SK-N-SH treated with all-trans-retinoic acid at 6 μM for 48 hours (cell line): ENCODE measurements at regions not wholly inside any gene's neighbourhood (a gene's known extent, or its start where the extent isn't known, plus 50 kb on each side); places are given as distances from the start of the nearest gene placed in this dataset.

Experiments
- ATAC-seq: fragments of 200-7000 bp; cut with Tn5 transposase; 3 replicates; pipeline ENCODE4 v1.9.1; 2020; ENCODE audit warnings: mild to moderate bottlenecking, moderate library complexity
- ARNTL ChIP-seq: fragments of 450-650 bp; formaldehyde crosslinking; IDR thresholded peaks from 2 replicates; pipeline ENCODE4 v1.5.0; 2020; ENCODE audit warnings: low read depth, mild to moderate bottlenecking, moderate library complexity, borderline replicate concordance
- BACH2 ChIP-seq: fragments of 250-450 bp; sonication (Bioruptor Pico); IDR thresholded peaks from 2 replicates; pipeline ENCODE4 v1.9.0; 2021; ENCODE audit warnings: mild to moderate bottlenecking, borderline replicate concordance
- CSDC2 ChIP-seq: fragments of 250-450 bp; sonication (Bioruptor Pico); IDR thresholded peaks from 2 replicates; pipeline ENCODE4 v1.5.0; 2020; ENCODE audit warnings: mild to moderate bottlenecking, moderate library complexity
- ESRRG ChIP-seq: fragments of 250-450 bp; sonication (Bioruptor Pico); IDR thresholded peaks from 2 replicates; pipeline ENCODE4 v1.6.1; 2021; ENCODE audit warnings: mild to moderate bottlenecking
- GLIS3 ChIP-seq: fragments of 250-450 bp; sonication (Bioruptor Pico); IDR thresholded peaks from 2 replicates; pipeline ENCODE4 v1.5.0; 2020; ENCODE audit warnings: mild to moderate bottlenecking, moderate library complexity
- ISL1 ChIP-seq: fragments of 250-450 bp; sonication (Bioruptor Pico); IDR thresholded peaks from 2 replicates; pipeline ENCODE4 v2.1.2; 2022; ENCODE audit warnings: mild to moderate bottlenecking, moderate library complexity
- OSR1 ChIP-seq: fragments of 250-450 bp; sonication (Bioruptor Pico); IDR thresholded peaks from 2 replicates; pipeline ENCODE4 v1.8.0; 2022; ENCODE audit warnings: moderate library complexity, mild to moderate bottlenecking, inconsistent platforms
- PPARA ChIP-seq: fragments of 250-450 bp; sonication (Bioruptor Pico); IDR thresholded peaks from 2 replicates; pipeline ENCODE4 v1.5.0; 2020; ENCODE audit warnings: mild to moderate bottlenecking, borderline replicate concordance
- SNAI2 ChIP-seq: fragments of 250-450 bp; sonication (Bioruptor Pico); IDR thresholded peaks from 2 replicates; pipeline ENCODE4 v1.5.0; 2020; ENCODE audit warnings: mild to moderate bottlenecking, moderate library complexity
- TCF4 ChIP-seq: fragments of 250-450 bp; sonication (Bioruptor Pico); IDR thresholded peaks from 2 replicates; pipeline ENCODE4 v1.8.0; 2021; ENCODE audit warnings: mild to moderate bottlenecking, moderate library complexity, borderline replicate concordance
- TOX ChIP-seq: fragments of 250-450 bp; sonication (Bioruptor Pico); IDR thresholded peaks from 2 replicates; pipeline ENCODE4 v1.8.0; 2021; ENCODE audit warnings: mild to moderate bottlenecking, moderate library complexity, borderline replicate concordance
- ZC3H10 ChIP-seq: fragments of 250-450 bp; sonication (Bioruptor Pico); IDR thresholded peaks from 2 replicates; pipeline ENCODE4 v1.5.1; 2021; ENCODE audit warnings: mild to moderate bottlenecking, moderate library complexity
- ZFP3 ChIP-seq: fragments of 250-450 bp; sonication (Bioruptor Pico); IDR thresholded peaks from 2 replicates; pipeline ENCODE4 v1.5.0; 2020; ENCODE audit warnings: mild to moderate bottlenecking, moderate library complexity
- ZFP30 ChIP-seq: fragments of 450-650 bp; formaldehyde crosslinking; IDR thresholded peaks from 2 replicates; pipeline ENCODE4 v1.5.0; 2022; ENCODE audit warnings: mild to moderate bottlenecking, moderate library complexity
- ZNF565 ChIP-seq: fragments of 450-650 bp; formaldehyde crosslinking; conservative IDR thresholded peaks from 2 replicates; pipeline ENCODE4 v1.5.0; 2020; ENCODE audit warnings: low read depth, mild to moderate bottlenecking, moderate library complexity
- ZNF70 ChIP-seq: fragments of 450-650 bp; formaldehyde crosslinking; IDR thresholded peaks from 2 replicates; pipeline ENCODE4 v1.5.0; 2020; ENCODE audit warnings: mild to moderate bottlenecking, moderate library complexity
- ZNF8 ChIP-seq: fragments of 450-650 bp; formaldehyde crosslinking; IDR thresholded peaks from 2 replicates; pipeline ENCODE4 v1.5.0; 2020; ENCODE audit warnings: mild to moderate bottlenecking, moderate library complexity
- TF ChIP-seq, protein P1 (sequence below): fragments of 250-450 bp; sonication (Bioruptor Pico); IDR thresholded peaks from 2 replicates; pipeline ENCODE4 v1.5.1; 2021; ENCODE audit warnings: mild to moderate bottlenecking, moderate library complexity
- TF ChIP-seq, protein P2 (sequence below): fragments of 250-450 bp; sonication (Bioruptor Pico); IDR thresholded peaks from 2 replicates; pipeline ENCODE4 v1.5.0; 2020; ENCODE audit warnings: mild to moderate bottlenecking, moderate library complexity
- TF ChIP-seq, protein P3 (sequence below): fragments of 250-450 bp; sonication (Bioruptor Pico); IDR thresholded peaks from 2 replicates; pipeline ENCODE4 v1.8.0; 2021; ENCODE audit warnings: low read depth, mild to moderate bottlenecking, moderate library complexity, borderline replicate concordance
- TF ChIP-seq, protein P4 (sequence below): fragments of 250-450 bp; sonication (Bioruptor Pico); IDR thresholded peaks from 2 replicates; pipeline ENCODE4 v1.5.1; 2020; ENCODE audit warnings: low read depth, mild to moderate bottlenecking, moderate library complexity
- TF ChIP-seq, protein P5 (sequence below): fragments of 250-450 bp; sonication (Bioruptor Pico); IDR thresholded peaks from 2 replicates; pipeline ENCODE4 v1.8.0; 2020; ENCODE audit warnings: mild to moderate bottlenecking, moderate library complexity, borderline replicate concordance

DNA sequence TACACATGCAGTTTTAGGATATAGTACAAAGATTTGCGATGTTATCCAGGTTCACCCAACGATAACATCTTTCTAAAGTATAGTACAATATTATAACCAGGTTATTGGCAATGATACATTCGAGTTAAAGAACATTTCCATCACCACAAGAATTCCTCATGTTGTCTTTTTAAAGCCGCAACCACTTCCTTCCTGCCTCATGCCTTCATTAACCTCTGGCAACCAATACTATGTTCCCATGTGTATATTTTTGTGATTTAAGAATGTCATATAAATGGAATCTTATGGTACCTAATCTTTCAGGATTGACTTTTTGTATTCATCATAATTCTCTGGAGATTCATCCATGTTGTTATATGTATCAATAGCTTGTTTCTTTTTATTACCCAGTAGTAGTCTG, 1183.2 kb downstream of the CDH11 start:
- no peak for TF ChIP-seq PPARA
- TF ChIP-seq, all 23 proteins: peak for 0
- ATAC-seq: no peak

DNA sequence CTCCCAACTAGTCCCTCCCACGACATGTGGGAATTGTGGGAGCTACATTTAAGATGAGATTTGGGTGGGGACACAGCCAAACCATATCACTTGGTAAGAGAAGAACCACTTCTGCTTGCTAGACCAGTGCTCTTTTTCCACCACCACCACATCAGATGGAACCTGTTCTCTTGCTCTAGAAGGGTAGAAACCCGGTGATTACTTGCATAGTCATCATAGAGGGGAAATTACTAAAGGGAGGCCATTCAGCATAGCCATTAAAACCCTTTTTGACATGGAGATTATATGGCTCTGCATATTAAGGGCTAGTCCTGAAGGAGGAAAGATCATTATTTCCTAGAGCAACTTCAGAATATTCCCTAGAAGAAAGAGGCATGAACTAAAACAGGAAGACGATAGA, 1188.0 kb downstream of the CDH11 start:
- ATAC-seq: no peak
- TF ChIP-seq, protein P1, sequence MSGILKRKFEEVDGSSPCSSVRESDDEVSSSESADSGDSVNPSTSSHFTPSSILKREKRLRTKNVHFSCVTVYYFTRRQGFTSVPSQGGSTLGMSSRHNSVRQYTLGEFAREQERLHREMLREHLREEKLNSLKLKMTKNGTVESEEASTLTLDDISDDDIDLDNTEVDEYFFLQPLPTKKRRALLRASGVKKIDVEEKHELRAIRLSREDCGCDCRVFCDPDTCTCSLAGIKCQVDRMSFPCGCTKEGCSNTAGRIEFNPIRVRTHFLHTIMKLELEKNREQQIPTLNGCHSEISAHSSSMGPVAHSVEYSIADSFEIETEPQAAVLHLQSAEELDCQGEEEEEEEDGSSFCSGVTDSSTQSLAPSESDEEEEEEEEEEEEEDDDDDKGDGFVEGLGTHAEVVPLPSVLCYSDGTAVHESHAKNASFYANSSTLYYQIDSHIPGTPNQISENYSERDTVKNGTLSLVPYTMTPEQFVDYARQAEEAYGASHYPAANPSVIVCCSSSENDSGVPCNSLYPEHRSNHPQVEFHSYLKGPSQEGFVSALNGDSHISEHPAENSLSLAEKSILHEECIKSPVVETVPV (CRISPR knock-in tag): no peak
- TF ChIP-seq TCF4 (CRISPR knock-in tag) (no peak), BACH2 (CRISPR knock-in tag) (no peak)
- TF ChIP-seq, all 23 proteins: peak for 0

DNA sequence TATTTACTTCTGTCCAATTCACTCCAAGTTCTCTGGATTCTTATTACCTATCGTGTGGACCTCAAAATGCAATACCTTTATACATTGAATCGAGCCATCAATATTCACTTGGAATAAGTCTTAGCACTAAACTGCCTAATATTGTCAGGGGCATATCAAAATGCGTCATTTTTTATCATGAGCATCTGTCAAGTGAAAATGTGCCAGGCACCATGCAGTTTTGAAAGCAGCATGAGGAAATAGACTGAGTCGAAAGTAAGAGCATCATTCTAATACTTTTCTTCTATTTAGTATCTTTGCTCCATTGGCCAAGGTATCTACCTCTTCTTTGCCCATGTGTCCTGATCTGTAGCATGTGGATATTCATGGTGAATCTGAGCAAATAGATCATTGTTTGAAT, 1193.4 kb downstream of the CDH11 start:
- TF ChIP-seq TCF4 (CRISPR knock-in tag) (no peak), PPARA (no peak), OSR1 (CRISPR knock-in tag) (no peak), ZNF565 (CRISPR knock-in tag) (no peak), ESRRG (no peak), ZNF8 (no peak), CSDC2 (CRISPR knock-in tag) (no peak)
- TF ChIP-seq, protein P1 (CRISPR knock-in tag): no peak
- TF ChIP-seq, protein P2, sequence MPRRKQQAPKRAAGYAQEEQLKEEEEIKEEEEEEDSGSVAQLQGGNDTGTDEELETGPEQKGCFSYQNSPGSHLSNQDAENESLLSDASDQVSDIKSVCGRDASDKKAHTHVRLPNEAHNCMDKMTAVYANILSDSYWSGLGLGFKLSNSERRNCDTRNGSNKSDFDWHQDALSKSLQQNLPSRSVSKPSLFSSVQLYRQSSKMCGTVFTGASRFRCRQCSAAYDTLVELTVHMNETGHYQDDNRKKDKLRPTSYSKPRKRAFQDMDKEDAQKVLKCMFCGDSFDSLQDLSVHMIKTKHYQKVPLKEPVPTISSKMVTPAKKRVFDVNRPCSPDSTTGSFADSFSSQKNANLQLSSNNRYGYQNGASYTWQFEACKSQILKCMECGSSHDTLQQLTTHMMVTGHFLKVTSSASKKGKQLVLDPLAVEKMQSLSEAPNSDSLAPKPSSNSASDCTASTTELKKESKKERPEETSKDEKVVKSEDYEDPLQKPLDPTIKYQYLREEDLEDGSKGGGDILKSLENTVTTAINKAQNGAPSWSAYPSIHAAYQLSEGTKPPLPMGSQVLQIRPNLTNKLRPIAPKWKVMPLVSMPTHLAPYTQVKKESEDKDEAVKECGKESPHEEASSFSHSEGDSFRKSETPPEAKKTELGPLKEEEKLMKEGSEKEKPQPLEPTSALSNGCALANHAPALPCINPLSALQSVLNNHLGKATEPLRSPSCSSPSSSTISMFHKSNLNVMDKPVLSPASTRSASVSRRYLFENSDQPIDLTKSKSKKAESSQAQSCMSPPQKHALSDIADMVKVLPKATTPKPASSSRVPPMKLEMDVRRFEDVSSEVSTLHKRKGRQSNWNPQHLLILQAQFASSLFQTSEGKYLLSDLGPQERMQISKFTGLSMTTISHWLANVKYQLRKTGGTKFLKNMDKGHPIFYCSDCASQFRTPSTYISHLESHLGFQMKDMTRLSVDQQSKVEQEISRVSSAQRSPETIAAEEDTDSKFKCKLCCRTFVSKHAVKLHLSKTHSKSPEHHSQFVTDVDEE: no peak
- TF ChIP-seq, all 23 proteins: peak for 0
- no peak for ATAC-seq

DNA sequence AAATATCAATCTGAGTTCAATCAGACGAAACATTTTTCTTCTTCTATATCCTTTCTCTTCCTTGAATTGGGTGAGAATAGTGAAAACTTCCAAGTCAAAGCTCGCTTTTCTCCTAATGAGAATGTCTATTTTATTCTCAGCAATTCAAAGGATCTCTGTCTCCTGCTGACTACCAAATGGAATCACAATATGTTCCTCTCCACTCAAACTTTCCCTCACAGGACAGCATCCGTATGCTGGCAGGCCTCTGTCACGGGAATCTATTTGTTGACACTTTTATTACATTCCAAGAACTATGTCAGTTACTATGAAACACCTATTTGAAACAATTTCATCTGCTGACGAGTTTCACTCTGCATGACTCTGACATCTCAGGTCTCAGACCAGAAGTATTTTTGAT, 1196.6 kb downstream of the CDH11 start:
- ATAC-seq: no peak

More for the DNA sequence above, 1196.6 kb downstream of the CDH11 start:
- TF ChIP-seq GLIS3 (CRISPR knock-in tag) (no peak), OSR1 (CRISPR knock-in tag) (no peak), ZFP30 (CRISPR knock-in tag) (no peak), ZNF8 (no peak), TOX (CRISPR knock-in tag) (no peak), ESRRG (no peak), SNAI2 (no peak), ARNTL (CRISPR knock-in tag) (no peak), PPARA (no peak), CSDC2 (CRISPR knock-in tag) (no peak), ZC3H10 (CRISPR knock-in tag) (no peak), ZNF70 (CRISPR knock-in tag) (no peak), ZNF565 (CRISPR knock-in tag) (no peak), ZFP3 (CRISPR knock-in tag) (no peak), ISL1 (CRISPR knock-in tag) (no peak)
- TF ChIP-seq, protein P2: no peak
- TF ChIP-seq, protein P3, sequence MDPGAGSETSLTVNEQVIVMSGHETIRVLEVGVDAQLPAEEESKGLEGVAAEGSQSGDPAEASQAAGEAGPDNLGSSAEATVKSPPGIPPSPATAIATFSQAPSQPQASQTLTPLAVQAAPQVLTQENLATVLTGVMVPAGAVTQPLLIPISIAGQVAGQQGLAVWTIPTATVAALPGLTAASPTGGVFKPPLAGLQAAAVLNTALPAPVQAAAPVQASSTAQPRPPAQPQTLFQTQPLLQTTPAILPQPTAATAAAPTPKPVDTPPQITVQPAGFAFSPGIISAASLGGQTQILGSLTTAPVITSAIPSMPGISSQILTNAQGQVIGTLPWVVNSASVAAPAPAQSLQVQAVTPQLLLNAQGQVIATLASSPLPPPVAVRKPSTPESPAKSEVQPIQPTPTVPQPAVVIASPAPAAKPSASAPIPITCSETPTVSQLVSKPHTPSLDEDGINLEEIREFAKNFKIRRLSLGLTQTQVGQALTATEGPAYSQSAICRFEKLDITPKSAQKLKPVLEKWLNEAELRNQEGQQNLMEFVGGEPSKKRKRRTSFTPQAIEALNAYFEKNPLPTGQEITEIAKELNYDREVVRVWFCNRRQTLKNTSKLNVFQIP (CRISPR knock-in tag): no peak
- TF ChIP-seq, protein P4, sequence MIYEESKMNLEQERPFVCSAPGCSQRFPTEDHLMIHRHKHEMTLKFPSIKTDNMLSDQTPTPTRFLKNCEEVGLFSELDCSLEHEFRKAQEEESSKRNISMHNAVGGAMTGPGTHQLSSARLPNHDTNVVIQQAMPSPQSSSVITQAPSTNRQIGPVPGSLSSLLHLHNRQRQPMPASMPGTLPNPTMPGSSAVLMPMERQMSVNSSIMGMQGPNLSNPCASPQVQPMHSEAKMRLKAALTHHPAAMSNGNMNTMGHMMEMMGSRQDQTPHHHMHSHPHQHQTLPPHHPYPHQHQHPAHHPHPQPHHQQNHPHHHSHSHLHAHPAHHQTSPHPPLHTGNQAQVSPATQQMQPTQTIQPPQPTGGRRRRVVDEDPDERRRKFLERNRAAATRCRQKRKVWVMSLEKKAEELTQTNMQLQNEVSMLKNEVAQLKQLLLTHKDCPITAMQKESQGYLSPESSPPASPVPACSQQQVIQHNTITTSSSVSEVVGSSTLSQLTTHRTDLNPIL: no peak
- TF ChIP-seq, protein P5, sequence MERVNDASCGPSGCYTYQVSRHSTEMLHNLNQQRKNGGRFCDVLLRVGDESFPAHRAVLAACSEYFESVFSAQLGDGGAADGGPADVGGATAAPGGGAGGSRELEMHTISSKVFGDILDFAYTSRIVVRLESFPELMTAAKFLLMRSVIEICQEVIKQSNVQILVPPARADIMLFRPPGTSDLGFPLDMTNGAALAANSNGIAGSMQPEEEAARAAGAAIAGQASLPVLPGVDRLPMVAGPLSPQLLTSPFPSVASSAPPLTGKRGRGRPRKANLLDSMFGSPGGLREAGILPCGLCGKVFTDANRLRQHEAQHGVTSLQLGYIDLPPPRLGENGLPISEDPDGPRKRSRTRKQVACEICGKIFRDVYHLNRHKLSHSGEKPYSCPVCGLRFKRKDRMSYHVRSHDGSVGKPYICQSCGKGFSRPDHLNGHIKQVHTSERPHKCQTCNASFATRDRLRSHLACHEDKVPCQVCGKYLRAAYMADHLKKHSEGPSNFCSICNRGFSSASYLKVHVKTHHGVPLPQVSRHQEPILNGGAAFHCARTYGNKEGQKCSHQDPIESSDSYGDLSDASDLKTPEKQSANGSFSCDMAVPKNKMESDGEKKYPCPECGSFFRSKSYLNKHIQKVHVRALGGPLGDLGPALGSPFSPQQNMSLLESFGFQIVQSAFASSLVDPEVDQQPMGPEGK (CRISPR knock-in tag): no peak
